PC-3 (cell line): ENCODE measurements at regions not wholly inside any gene's neighbourhood (a gene's known extent, or its start where the extent isn't known, plus 50 kb on each side); places are given as distances from the start of the nearest gene placed in this dataset.

Experiments
- ATAC-seq: fragments of 200-7000 bp; cut with Tn5 transposase; 2 replicates; pipeline ENCODE4 v1.9.1; 2020; ENCODE audit warnings: mild to moderate bottlenecking, moderate library complexity
- BruUV-seq: library from RNA; stranded (reverse); fragments of 400-500 nt; replicated peaks from 2 replicates; lab custom pipeline; 2021; lab: Mats Ljungman, UMichigan
- CTCF ChIA-PET: fragments of 300-600 bp; sonication (Branson Sonifier 250); formaldehyde crosslinking; loops from one replicate; lab custom pipeline; 2022; ENCODE audit warnings: antibody characterized with exemption; lab: Charles Lee
- POLR2A ChIA-PET: fragments of 300-600 bp; sonication (Branson Sonifier 250); formaldehyde crosslinking; loops from one replicate; lab custom pipeline; 2022; ENCODE audit warnings: antibody characterized with exemption; ENCODE audit not compliant: unreplicated experiment; lab: Charles Lee
- DNase-seq: peaks from one replicate; pipeline ENCODE4 v3.0.0-alpha.2; 2015
- H2AFZ ChIP-seq: fragments of 300-600 bp; sonication (generic); 2 replicates; pipeline ENCODE4 v1.6.0; 2016; ENCODE audit warnings: antibody characterized with exemption, low read length
- H3F3A ChIP-seq: fragments of 300-600 bp; sonication (generic); one replicate; pipeline ENCODE4 v1.6.0; 2017; ENCODE audit warnings: antibody characterized with exemption, low read length, control low read depth, mild to moderate bottlenecking; ENCODE audit not compliant: unreplicated experiment
- H3K27ac ChIP-seq: fragments of 300-600 bp; sonication (generic); 2 replicates; pipeline ENCODE4 v1.5.1; 2016; ENCODE audit warnings: mild to moderate bottlenecking, low read length
- H3K27me3 ChIP-seq: fragments of 300-600 bp; sonication (generic); 2 replicates; pipeline ENCODE4 v1.6.1; 2016; ENCODE audit warnings: low read length, mixed read lengths
- H3K36me3 ChIP-seq: fragments of 300-600 bp; sonication (generic); 2 replicates; pipeline ENCODE4 v1.6.1; 2016; ENCODE audit warnings: low read depth, mixed run types, low read length, mixed read lengths
- H3K4me1 ChIP-seq: fragments of 300-600 bp; sonication (generic); 2 replicates; pipeline ENCODE4 v1.5.1; 2016; ENCODE audit warnings: low read length; ENCODE audit not compliant: insufficient read depth
- H3K4me2 ChIP-seq: fragments of 300-600 bp; sonication (generic); 2 replicates; pipeline ENCODE4 v1.6.0; 2016; ENCODE audit warnings: low read length
- H3K4me3 ChIP-seq: fragments of 300-600 bp; sonication (generic); 2 replicates; pipeline ENCODE4 v1.5.1; 2016; ENCODE audit warnings: mild to moderate bottlenecking, low read length, mixed read lengths
- H3K79me2 ChIP-seq: fragments of 300-600 bp; sonication (generic); 2 replicates; pipeline ENCODE4 v1.6.1; 2017; ENCODE audit warnings: low read length, mixed read lengths
- H3K9ac ChIP-seq: fragments of 300-600 bp; sonication (generic); 2 replicates; pipeline ENCODE4 v1.6.0; 2016; ENCODE audit warnings: mild to moderate bottlenecking, low read length
- H3K9me2 ChIP-seq: fragments of 300-600 bp; sonication (generic); replicated peaks from 2 replicates; pipeline ENCODE4 v1.6.1; 2016; ENCODE audit warnings: mixed run types, low read length, mixed read lengths
- H3K9me3 ChIP-seq: fragments of 300-600 bp; sonication (generic); 2 replicates; pipeline ENCODE4 v1.6.1; 2016; ENCODE audit warnings: low read length, mixed read lengths
- H4K20me1 ChIP-seq: fragments of 300-600 bp; sonication (generic); 2 replicates; pipeline ENCODE4 v1.6.1; 2016; ENCODE audit warnings: low read length, mixed read lengths
- EZH2 ChIP-seq: fragments of 300-600 bp; sonication (generic); IDR thresholded peaks from one replicate; pipeline ENCODE4 v1.6.1; 2017; ENCODE audit warnings: antibody characterized with exemption, mild to moderate bottlenecking, low read length; ENCODE audit not compliant: unreplicated experiment
- EZH2phosphoT487 ChIP-seq: fragments of 300-600 bp; sonication (generic); IDR thresholded peaks from 2 replicates; pipeline ENCODE4 v1.6.1; 2018; ENCODE audit warnings: mild to moderate bottlenecking, antibody characterized with exemption, low read length, borderline replicate concordance
- intact Hi-C: fragments of 100-400 bp; cut with micrococcal nuclease; formaldehyde crosslinking; loops from 2 replicates; pipeline ENCODE4 v1.9.0; 2023
- TF ChIP-seq, protein P1 (sequence below): fragments of 300-600 bp; sonication (generic); conservative IDR thresholded peaks from 2 replicates; pipeline ENCODE4 v1.5.1; 2017; ENCODE audit warnings: antibody characterized with exemption, low read depth, mild to moderate bottlenecking, low read length

DNA sequence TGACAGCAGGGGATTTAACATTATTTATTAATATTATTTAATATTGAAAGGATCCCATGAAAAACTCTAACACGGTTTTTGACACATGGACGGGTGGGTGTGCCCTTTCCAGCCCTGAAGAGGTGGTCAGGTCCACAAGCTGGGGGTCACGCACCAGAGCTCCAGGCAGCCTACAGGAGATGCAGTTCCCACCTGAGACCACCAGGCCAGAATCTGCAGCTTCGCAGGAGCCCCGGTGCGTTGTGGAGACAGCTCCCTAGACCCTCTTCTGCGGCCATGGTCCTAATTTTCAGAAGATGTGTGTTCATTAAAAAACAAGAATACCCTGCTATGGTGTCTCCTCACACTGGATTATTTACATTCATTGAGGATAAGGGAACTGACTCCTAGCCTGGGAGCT lies 331.1 kb downstream of the C16orf95 start:
- no peak overlapping the region for H2AFZ ChIP-seq
- intact Hi-C loops: no loop called here
- H3K9me2 ChIP-seq: no peaks in the 10 kb centered on the region
- BruUV-seq: no TSS peak
- no peak overlapping the region for H3K4me2 ChIP-seq
- no peak overlapping the region for H3K9ac ChIP-seq
- H3K36me3 ChIP-seq: no peaks in the 10 kb centered on the region
- H3K79me2 ChIP-seq: no peaks in the 10 kb centered on the region
- no peaks in the 10 kb centered on the region for H3F3A ChIP-seq
- no peaks in the 10 kb centered on the region for H4K20me1 ChIP-seq
- ChIA-PET POLR2A (no interaction called here), CTCF (no interaction called here)
- no peak for ATAC-seq
- DNase-seq: no peak
- H3K4me3 ChIP-seq: no peak overlapping the region
- 0 out of 2 replicates have a peak, but pooled peaks cover 6% of the 10 kb centered on the region for H3K27me3 ChIP-seq
- H3K27ac ChIP-seq: no peak overlapping the region
- TF ChIP-seq EZH2: no peak
- TF ChIP-seq, protein P1, sequence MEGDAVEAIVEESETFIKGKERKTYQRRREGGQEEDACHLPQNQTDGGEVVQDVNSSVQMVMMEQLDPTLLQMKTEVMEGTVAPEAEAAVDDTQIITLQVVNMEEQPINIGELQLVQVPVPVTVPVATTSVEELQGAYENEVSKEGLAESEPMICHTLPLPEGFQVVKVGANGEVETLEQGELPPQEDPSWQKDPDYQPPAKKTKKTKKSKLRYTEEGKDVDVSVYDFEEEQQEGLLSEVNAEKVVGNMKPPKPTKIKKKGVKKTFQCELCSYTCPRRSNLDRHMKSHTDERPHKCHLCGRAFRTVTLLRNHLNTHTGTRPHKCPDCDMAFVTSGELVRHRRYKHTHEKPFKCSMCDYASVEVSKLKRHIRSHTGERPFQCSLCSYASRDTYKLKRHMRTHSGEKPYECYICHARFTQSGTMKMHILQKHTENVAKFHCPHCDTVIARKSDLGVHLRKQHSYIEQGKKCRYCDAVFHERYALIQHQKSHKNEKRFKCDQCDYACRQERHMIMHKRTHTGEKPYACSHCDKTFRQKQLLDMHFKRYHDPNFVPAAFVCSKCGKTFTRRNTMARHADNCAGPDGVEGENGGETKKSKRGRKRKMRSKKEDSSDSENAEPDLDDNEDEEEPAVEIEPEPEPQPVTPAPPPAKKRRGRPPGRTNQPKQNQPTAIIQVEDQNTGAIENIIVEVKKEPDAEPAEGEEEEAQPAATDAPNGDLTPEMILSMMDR: no peak
- no peak for TF ChIP-seq EZH2phosphoT487
- H3K4me1 ChIP-seq: peaks cover 2% of the 10 kb centered on the region; the same call in 1 of the 2 replicates
- no peaks in the 10 kb centered on the region for H3K9me3 ChIP-seq

DNA sequence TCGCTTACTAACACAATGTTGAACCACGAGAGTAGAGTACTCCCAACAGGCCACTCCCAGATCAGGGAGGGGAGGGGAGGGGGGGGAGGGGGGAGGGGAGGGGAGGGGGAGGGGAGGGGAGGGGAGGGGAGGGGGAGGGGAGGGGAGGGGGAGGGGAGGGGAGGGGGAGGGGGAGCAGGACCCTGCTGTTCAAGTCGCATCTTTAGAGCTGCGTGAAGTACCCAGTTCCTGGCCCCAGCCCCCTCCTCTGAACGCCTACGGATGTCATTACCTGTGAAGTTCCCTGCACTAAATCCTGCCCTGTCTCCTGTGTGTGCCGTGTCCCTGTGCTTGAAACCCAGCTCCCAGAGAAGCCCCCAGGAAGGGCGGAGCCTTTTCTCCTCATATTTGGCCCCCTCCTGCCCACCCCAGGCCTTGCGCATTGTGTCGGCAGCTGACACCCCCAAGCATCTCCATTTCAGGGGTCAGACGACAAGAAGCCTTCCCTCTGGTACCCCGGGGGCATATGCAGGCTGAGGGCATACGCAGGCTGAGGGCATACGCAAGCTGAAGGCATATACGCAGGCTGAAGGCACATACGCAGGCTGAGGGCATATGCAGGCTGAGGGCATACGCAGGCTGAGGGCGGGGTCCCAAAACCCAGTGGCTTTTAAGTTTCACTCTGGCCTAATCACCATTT lies 330.2 kb downstream of the C16orf95 start:
- no peak overlapping the region for H3K4me2 ChIP-seq
- H3K9me2 ChIP-seq: no peaks in the 10 kb centered on the region
- TF ChIP-seq EZH2: no peak
- TF ChIP-seq EZH2phosphoT487: no peak
- TF ChIP-seq, protein P1: no peak
- DNase-seq (no peak), ATAC-seq (no peak)
- H3K4me1 ChIP-seq: peaks cover 10% of the 10 kb centered on the region; the same call in 1 of the 2 replicates
- H3K27me3 ChIP-seq: 0 out of 2 replicates have a peak, but pooled peaks cover 6% of the 10 kb centered on the region
- H3K9me3 ChIP-seq: no peaks in the 10 kb centered on the region
- H3K4me3 ChIP-seq: no peak overlapping the region
- no peak overlapping the region for H3K9ac ChIP-seq
- no peaks in the 10 kb centered on the region for H3K36me3 ChIP-seq
- BruUV-seq: no TSS peak
- H3F3A ChIP-seq: no peaks in the 10 kb centered on the region
- H3K27ac ChIP-seq: no peak overlapping the region
- POLR2A ChIA-PET: no interaction called here
- no peaks in the 10 kb centered on the region for H4K20me1 ChIP-seq
- intact Hi-C loops: no loop called here
- H2AFZ ChIP-seq: no peak overlapping the region
- H3K79me2 ChIP-seq: no peaks in the 10 kb centered on the region
- CTCF ChIA-PET: no interaction called here
